GM23338 (cell line): ENCODE measurements at regions not wholly inside any gene's neighbourhood (a gene's known extent, or its start where the extent isn't known, plus 50 kb on each side); places are given as distances from the start of the nearest gene placed in this dataset.
A peak's percentile ranks its signal among the peaks of the same experiment; 100 is the strongest.
"Not testable (repeated sequence)": the region's sequence is repeated elsewhere in the genome, so short reads cannot be mapped to it uniquely, and the experiment has no call there.

Experiments used
- ATAC-seq: fragments of 200-7000 bp; cut with Tn5 transposase; 3 replicates; pipeline ENCODE4 v1.9.1; 2020
- DNase-seq: peaks from one replicate; pipeline ENCODE4 v3.0.0-alpha.2; 2015; ENCODE audit warnings: low spot score
- H2AFZ ChIP-seq: fragments of 200-600 bp; sonication (generic); 2 replicates; pipeline ENCODE4 v1.8.0; 2016; ENCODE audit warnings: antibody characterized with exemption, mild to moderate bottlenecking, moderate library complexity
- H3F3A ChIP-seq: fragments of 200-600 bp; sonication (generic); replicated peaks from 2 replicates; pipeline ENCODE4 v1.8.0; 2017; ENCODE audit warnings: antibody characterized with exemption, mixed run types, low read depth
- H3K27ac ChIP-seq: fragments of 200-600 bp; sonication (generic); 2 replicates; pipeline ENCODE4 v1.6.1; 2016; ENCODE audit warnings: low read depth
- H3K27me3 ChIP-seq: fragments of 200-600 bp; sonication (generic); 2 replicates; pipeline ENCODE4 v1.8.0; 2016; ENCODE audit warnings: mild to moderate bottlenecking, mixed run types, moderate library complexity; ENCODE audit not compliant: insufficient read depth
- H3K36me3 ChIP-seq: fragments of 200-600 bp; sonication (generic); 2 replicates; pipeline ENCODE4 v1.8.0; 2016; ENCODE audit warnings: mild to moderate bottlenecking; ENCODE audit not compliant: insufficient read depth
- H3K4me1 ChIP-seq: fragments of 200-600 bp; sonication (generic); 2 replicates; pipeline ENCODE4 v1.8.0; 2016; ENCODE audit warnings: mild to moderate bottlenecking, moderate library complexity; ENCODE audit not compliant: insufficient read depth
- H3K4me2 ChIP-seq: fragments of 200-600 bp; sonication (generic); 2 replicates; pipeline ENCODE4 v1.7.1; 2017; ENCODE audit warnings: mixed run types
- H3K4me3 ChIP-seq: fragments of 200-600 bp; sonication (generic); 2 replicates; pipeline ENCODE4 v1.6.1; 2016; ENCODE audit warnings: mixed run types
- H3K79me2 ChIP-seq: fragments of 200-600 bp; sonication (generic); replicated peaks from 2 replicates; pipeline ENCODE4 v1.8.0; 2017; ENCODE audit warnings: mild to moderate bottlenecking; ENCODE audit not compliant: insufficient read depth
- H3K9me2 ChIP-seq: fragments of 200-600 bp; sonication (generic); 2 replicates; pipeline ENCODE4 v1.8.0; 2017; ENCODE audit not compliant: insufficient read depth
- H4K20me1 ChIP-seq: fragments of 200-600 bp; sonication (generic); replicated peaks from 2 replicates; pipeline ENCODE4 v1.8.0; 2017; ENCODE audit warnings: mild to moderate bottlenecking; ENCODE audit not compliant: insufficient read depth
- H3K27ac Mint-ChIP-seq: 2 replicates; pipeline ENCODE4 v1.8.0; 2020; ENCODE audit warnings: inconsistent platforms, mild to moderate bottlenecking, moderate library complexity, mixed read lengths
- H3K27me3 Mint-ChIP-seq: 3 replicates; pipeline ENCODE4 v1.8.0; 2022; ENCODE audit warnings: low read depth, mild to moderate bottlenecking, moderate library complexity, mixed read lengths, inconsistent platforms; ENCODE audit not compliant: insufficient read depth, poor library complexity
- H3K36me3 Mint-ChIP-seq: 3 replicates; pipeline ENCODE4 v1.8.0; 2021; ENCODE audit warnings: low read depth, mild to moderate bottlenecking, inconsistent platforms, moderate library complexity, mixed read lengths
- H3K4me1 Mint-ChIP-seq: 3 replicates; pipeline ENCODE4 v1.8.0; 2020; ENCODE audit warnings: mild to moderate bottlenecking, inconsistent platforms, mixed read lengths
- H3K4me3 Mint-ChIP-seq: 3 replicates; pipeline ENCODE4 v1.8.0; 2021; ENCODE audit warnings: moderate library complexity, mild to moderate bottlenecking, inconsistent platforms, mixed read lengths
- H3K9me3 Mint-ChIP-seq: 3 replicates; pipeline ENCODE4 v1.8.0; 2020; ENCODE audit warnings: moderate library complexity, mild to moderate bottlenecking, inconsistent platforms, mixed read lengths
- CREB1 ChIP-seq: fragments of 250-450 bp; sonication (Bioruptor Pico); IDR thresholded peaks from 2 replicates; pipeline ENCODE4 v1.5.0; 2020; ENCODE audit warnings: low read depth, mild to moderate bottlenecking, moderate library complexity
- EZH2phosphoT487 ChIP-seq: fragments of 200-600 bp; sonication (generic); IDR thresholded peaks from one replicate; pipeline ENCODE4 v1.8.1; 2018; ENCODE audit warnings: antibody characterized with exemption; ENCODE audit not compliant: unreplicated experiment
- NANOG ChIP-seq: IDR thresholded peaks from 2 replicates; pipeline ENCODE4 v1.6.1; 2016; ENCODE audit warnings: antibody characterized with exemption, borderline replicate concordance
- REST ChIP-seq: IDR thresholded peaks from one replicate; pipeline ENCODE4 v1.6.1; 2018; ENCODE audit warnings: antibody characterized with exemption; ENCODE audit not compliant: unreplicated experiment
- ZNF114 ChIP-seq: fragments of 250-450 bp; sonication (Bioruptor Pico); IDR thresholded peaks from 2 replicates; pipeline ENCODE4 v1.5.0; 2020; ENCODE audit warnings: mild to moderate bottlenecking, moderate library complexity
- ZNF331 ChIP-seq: fragments of 250-450 bp; sonication (Bioruptor Pico); IDR thresholded peaks from 2 replicates; pipeline ENCODE4 v1.5.0; 2020; ENCODE audit warnings: low read depth, mild to moderate bottlenecking, moderate library complexity

GRCh38 chr1:30155698-30156097, 567.7 kb downstream of the MATN1 start:
- not testable (repeated sequence) for H3K27me3 Mint-ChIP-seq, H3K4me2 ChIP-seq, ATAC-seq, DNase-seq, H3K79me2 ChIP-seq, H2AFZ ChIP-seq, H3K27ac Mint-ChIP-seq, H3K9me2 ChIP-seq, H3K27ac ChIP-seq, H3K4me3 Mint-ChIP-seq, H3K27me3 ChIP-seq, H3K4me3 ChIP-seq, H4K20me1 ChIP-seq, H3F3A ChIP-seq
- Mint-ChIP-seq H3K36me3 (peaks cover 23% of the 10 kb centered on the region), H3K9me3 (peaks cover 49% of the 10 kb centered on the region), H3K4me1 (peaks cover 23% of the 10 kb centered on the region; the same call in 2 of the 3 replicates)
- Histone ChIP-seq H3K36me3 (peaks cover 17% of the 10 kb centered on the region; the same call in 1 of the 2 replicates), H3K4me1 (peaks cover 17% of the 10 kb centered on the region)

GRCh38 chr1:30155253-30155652, 568.1 kb downstream of the MATN1 start:
- H2AFZ ChIP-seq, H3K27ac Mint-ChIP-seq, H3F3A ChIP-seq, ATAC-seq, H3K27me3 Mint-ChIP-seq, H3K79me2 ChIP-seq, H3K4me3 Mint-ChIP-seq, H3K9me2 ChIP-seq, H3K27me3 ChIP-seq, DNase-seq, H3K4me3 ChIP-seq, H3K27ac ChIP-seq, H3K4me2 ChIP-seq, H4K20me1 ChIP-seq: not testable (repeated sequence)
- H3K9me3 Mint-ChIP-seq: peaks cover 52% of the 10 kb centered on the region
- H3K4me1 Mint-ChIP-seq: peaks cover 23% of the 10 kb centered on the region; the same call in 2 of the 3 replicates
- Histone ChIP-seq H3K4me1 (peaks cover 17% of the 10 kb centered on the region), H3K36me3 (peaks cover 18% of the 10 kb centered on the region; the same call in 1 of the 2 replicates)
- H3K36me3 Mint-ChIP-seq: peaks cover 25% of the 10 kb centered on the region

- H3F3A ChIP-seq: no peaks in the 10 kb centered on the region
- no peak overlapping the region for H2AFZ ChIP-seq
- DNase-seq (no peak), ATAC-seq (no peak)
- peaks cover 8% of the 10 kb centered on the region for H3K27me3 Mint-ChIP-seq
- no peak overlapping the region for H3K27ac Mint-ChIP-seq
- no peak overlapping the region for H3K4me3 ChIP-seq
- H3K9me3 Mint-ChIP-seq: peaks cover 60% of the 10 kb centered on the region
- H3K36me3 Mint-ChIP-seq: peaks cover 25% of the 10 kb centered on the region
- H3K4me1 ChIP-seq: peaks cover 17% of the 10 kb centered on the region
- H3K4me2 ChIP-seq: peak overlapping the region; percentile 68; the same call in 1 of the 2 replicates
- H3K4me1 Mint-ChIP-seq: peaks cover 16% of the 10 kb centered on the region; the same call in 2 of the 3 replicates
- H3K27me3 ChIP-seq: no peaks in the 10 kb centered on the region
- no peaks in the 10 kb centered on the region for H4K20me1 ChIP-seq
- peaks cover 18% of the 10 kb centered on the region; the same call in 1 of the 2 replicates for H3K36me3 ChIP-seq
- no peak overlapping the region for H3K27ac ChIP-seq
- no peaks in the 10 kb centered on the region for H3K79me2 ChIP-seq
- H3K4me3 Mint-ChIP-seq: no peak overlapping the region
- H3K9me2 ChIP-seq: no peaks in the 10 kb centered on the region
- no peak for TF ChIP-seq EZH2phosphoT487
- no peak for TF ChIP-seq ZNF114 (CRISPR knock-in tag)
- peak; percentile 71; the same call in 1 of the 2 replicates for TF ChIP-seq NANOG
- TF ChIP-seq ZNF331 (CRISPR knock-in tag): no peak
- no peak for TF ChIP-seq CREB1
- TF ChIP-seq REST: no peak
These were observed 569.5 kb downstream of the MATN1 start for GRCh38 chr1:30153743-30154449.
